ENCODE measurements at regions not wholly inside any gene's neighbourhood (a gene's known extent, or its start where the extent isn't known, plus 50 kb on each side); places are given as distances from the start of the nearest gene placed in this dataset.
"Not testable (repeated sequence)": the region's sequence is repeated elsewhere in the genome, so short reads cannot be mapped to it uniquely, and the experiment has no call there.

DNA sequence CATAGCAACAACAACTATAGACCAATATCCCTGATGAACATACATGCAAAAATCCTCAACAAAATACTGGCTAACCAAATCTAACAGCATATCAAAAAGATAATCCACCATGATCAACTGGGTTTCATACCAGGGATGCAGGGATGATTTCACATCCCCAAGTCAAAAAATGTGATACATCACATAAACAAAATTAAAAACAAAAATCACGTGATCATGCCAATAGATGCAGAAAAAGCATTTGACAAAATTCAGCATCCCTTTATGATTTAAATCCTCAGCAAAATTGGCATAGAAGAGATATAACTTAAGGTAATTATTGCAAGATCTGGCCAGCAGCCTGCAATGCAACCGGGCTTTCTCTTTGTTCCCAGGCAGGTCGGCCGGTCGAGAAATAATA lies 735.1 kb upstream of the SGO1 start:
- H3K27ac ChIP-seq (ENCODE audit: low read depth in 2 of 2, low read length in 1 of 2); H3K4me1 ChIP-seq (ENCODE audit: control insufficient read depth in 2 of 2, insufficient read depth in 2 of 2, low read length in 1 of 2); H3K9me3 ChIP-seq (ENCODE audit: control insufficient read depth in 2 of 2, insufficient read depth in 1 of 2, low read depth in 1 of 2, low read length in 1 of 2); H3K27me3 ChIP-seq (ENCODE audit: control insufficient read depth in 1 of 2, insufficient read depth in 2 of 2, low read length in 2 of 2); H3K36me3 ChIP-seq (ENCODE audit: control insufficient read depth in 2 of 2, insufficient read depth in 2 of 2, low read length in 1 of 2); H3K4me3 ChIP-seq (ENCODE audit: low read depth in 1 of 2, low read length in 2 of 2): not testable (repeated sequence)
- WGBS, 2 donors = 90 to 95% methylated on average over 5 of the region's 5 CpGs

DNA sequence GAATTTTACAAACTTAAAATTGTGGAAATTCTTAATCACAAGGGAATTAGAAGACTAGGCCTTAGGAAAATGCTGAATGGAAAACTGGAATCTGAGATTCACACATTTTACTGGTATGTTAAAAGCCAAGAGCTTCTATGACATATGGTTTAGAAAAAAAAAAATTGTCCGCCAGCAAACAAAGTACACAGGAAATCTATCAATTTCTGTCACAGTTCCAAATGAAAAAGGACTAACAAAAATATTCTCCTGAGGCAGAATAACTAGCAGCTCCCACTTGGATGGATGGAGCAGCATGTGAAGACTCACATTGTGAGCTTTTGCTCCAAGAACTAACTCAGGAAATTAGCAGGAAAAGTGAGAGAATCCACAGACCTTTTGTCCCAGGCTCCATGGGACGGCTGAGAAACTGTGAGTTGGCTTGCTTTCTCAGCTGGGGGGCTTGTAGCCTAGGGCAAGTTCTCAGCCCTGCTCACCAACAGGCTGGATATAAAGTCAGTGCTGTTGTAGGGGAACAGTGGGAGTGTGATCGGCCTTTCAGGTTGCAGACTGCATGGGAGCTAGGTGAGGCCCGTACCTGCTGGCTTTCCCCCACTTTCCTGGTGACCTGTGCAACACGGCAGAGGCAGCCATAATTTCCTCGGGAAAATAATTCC lies 731.1 kb upstream of the SGO1 start:
- Histone ChIP-seq H3K4me1 (ENCODE audit: control insufficient read depth in 2 of 2, insufficient read depth in 2 of 2, low read length in 1 of 2) (no peaks in the 10 kb centered on the region), H3K4me3 (ENCODE audit: low read depth in 1 of 2, low read length in 2 of 2) (no peak overlapping the region), H3K27ac (ENCODE audit: low read depth in 2 of 2, low read length in 1 of 2) (no peak overlapping the region), H3K36me3 (ENCODE audit: control insufficient read depth in 2 of 2, insufficient read depth in 2 of 2, low read length in 1 of 2) (no peaks in the 10 kb centered on the region), H3K9me3 (ENCODE audit: control insufficient read depth in 2 of 2, insufficient read depth in 1 of 2, low read depth in 1 of 2, low read length in 1 of 2) (peaks cover 5 to 6% of the 10 kb centered on the region in 2 donors), H3K27me3 (ENCODE audit: control insufficient read depth in 1 of 2, insufficient read depth in 2 of 2, low read length in 2 of 2) (no peaks in the 10 kb centered on the region)
- WGBS, 2 donors = 70 to 74% methylated on average over 6 of the region's 6 CpGs

DNA sequence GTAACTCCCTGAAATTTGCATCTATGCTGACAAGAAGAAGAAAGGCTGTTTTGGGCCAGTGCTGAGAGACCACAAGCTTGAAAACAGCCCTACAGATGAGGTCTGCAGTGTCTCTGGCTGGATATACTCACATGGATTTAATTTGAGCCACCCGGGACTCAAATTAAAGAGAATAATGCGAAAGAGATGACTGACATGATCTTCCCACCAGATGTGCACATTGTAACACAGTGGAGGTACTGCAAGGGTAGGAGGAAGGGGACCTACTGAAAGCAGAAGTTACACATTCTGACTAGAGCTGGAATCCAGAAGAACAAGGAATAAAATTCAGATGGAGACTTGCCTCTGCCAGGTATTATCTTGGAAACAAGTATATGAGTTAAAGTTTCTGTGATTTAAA lies 728.3 kb upstream of the SGO1 start:
- Histone ChIP-seq H3K4me3 (ENCODE audit: low read depth in 1 of 2, low read length in 2 of 2) (no peak overlapping the region), H3K4me1 (ENCODE audit: control insufficient read depth in 2 of 2, insufficient read depth in 2 of 2, low read length in 1 of 2) (no peaks in the 10 kb centered on the region), H3K9me3 (ENCODE audit: control insufficient read depth in 2 of 2, insufficient read depth in 1 of 2, low read depth in 1 of 2, low read length in 1 of 2) (peaks cover 5 to 6% of the 10 kb centered on the region in 2 donors), H3K36me3 (ENCODE audit: control insufficient read depth in 2 of 2, insufficient read depth in 2 of 2, low read length in 1 of 2) (no peaks in the 10 kb centered on the region), H3K27ac (ENCODE audit: low read depth in 2 of 2, low read length in 1 of 2) (no peak overlapping the region), H3K27me3 (ENCODE audit: control insufficient read depth in 1 of 2, insufficient read depth in 2 of 2, low read length in 2 of 2) (no peaks in the 10 kb centered on the region)
- WGBS, 2 donors = 80 to 81% methylated on average over 2 of the region's 2 CpGs

DNA sequence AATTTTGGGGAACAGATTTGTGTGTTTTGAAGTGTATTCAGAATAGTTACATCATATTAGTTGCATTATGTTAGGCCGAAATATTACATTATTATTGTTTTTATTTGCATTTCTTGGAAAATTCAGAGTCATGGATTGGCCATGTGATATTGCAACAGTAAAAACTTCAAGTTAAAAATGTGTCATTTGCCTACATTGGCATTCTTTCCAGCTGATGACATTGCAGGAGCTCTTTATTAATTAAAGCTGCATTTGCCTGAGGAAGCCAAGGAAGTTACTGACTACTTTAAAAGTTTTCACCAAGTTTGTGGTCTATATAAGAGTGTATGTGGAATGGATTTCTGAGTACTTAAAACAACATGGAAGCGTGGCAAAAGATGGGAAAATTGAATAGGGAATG lies 726.4 kb upstream of the SGO1 start:
- peaks cover 2 to 3% of the 10 kb centered on the region in 2 donors for H3K9me3 ChIP-seq (ENCODE audit: control insufficient read depth in 2 of 2, insufficient read depth in 1 of 2, low read depth in 1 of 2, low read length in 1 of 2)
- no peaks in the 10 kb centered on the region for H3K36me3 ChIP-seq (ENCODE audit: control insufficient read depth in 2 of 2, insufficient read depth in 2 of 2, low read length in 1 of 2)
- H3K27ac ChIP-seq (ENCODE audit: low read depth in 2 of 2, low read length in 1 of 2) = no peak overlapping the region
- 76 to 80% methylated on average over 2 of the region's 2 CpGs for WGBS, 2 donors
- H3K4me3 ChIP-seq (ENCODE audit: low read depth in 1 of 2, low read length in 2 of 2) = no peak overlapping the region
- no peaks in the 10 kb centered on the region for H3K27me3 ChIP-seq (ENCODE audit: control insufficient read depth in 1 of 2, insufficient read depth in 2 of 2, low read length in 2 of 2)
- no peaks in the 10 kb centered on the region for H3K4me1 ChIP-seq (ENCODE audit: control insufficient read depth in 2 of 2, insufficient read depth in 2 of 2, low read length in 1 of 2)

DNA sequence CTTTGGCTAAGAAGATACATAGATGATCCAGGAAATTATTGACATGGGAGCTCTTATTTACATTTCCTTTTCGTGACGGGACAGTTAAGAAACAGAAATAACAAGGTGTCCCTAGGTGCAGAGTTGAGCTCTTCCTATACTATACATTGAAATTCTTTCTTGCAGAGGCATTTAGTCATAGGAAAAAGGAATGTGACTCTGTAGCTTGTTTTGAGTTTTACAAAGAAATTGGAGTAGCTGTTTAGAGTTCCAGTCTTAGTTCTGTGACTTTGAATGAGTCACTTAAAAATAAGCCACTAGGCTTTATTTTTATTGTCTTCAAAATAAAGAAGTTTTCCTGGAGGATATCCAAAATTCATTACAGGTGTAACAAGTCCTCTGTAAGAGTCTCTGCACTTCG lies 723.5 kb upstream of the SGO1 start:
- Histone ChIP-seq H3K27ac (ENCODE audit: low read depth in 2 of 2, low read length in 1 of 2) (no peak overlapping the region), H3K4me1 (ENCODE audit: control insufficient read depth in 2 of 2, insufficient read depth in 2 of 2, low read length in 1 of 2) (no peaks in the 10 kb centered on the region), H3K27me3 (ENCODE audit: control insufficient read depth in 1 of 2, insufficient read depth in 2 of 2, low read length in 2 of 2) (no peaks in the 10 kb centered on the region), H3K36me3 (ENCODE audit: control insufficient read depth in 2 of 2, insufficient read depth in 2 of 2, low read length in 1 of 2) (no peaks in the 10 kb centered on the region), H3K4me3 (ENCODE audit: low read depth in 1 of 2, low read length in 2 of 2) (no peak overlapping the region), H3K9me3 (ENCODE audit: control insufficient read depth in 2 of 2, insufficient read depth in 1 of 2, low read depth in 1 of 2, low read length in 1 of 2) (no peaks in the 10 kb centered on the region)
- 54 to 57% methylated on average over 3 of the region's 3 CpGs for WGBS, 2 donors

DNA sequence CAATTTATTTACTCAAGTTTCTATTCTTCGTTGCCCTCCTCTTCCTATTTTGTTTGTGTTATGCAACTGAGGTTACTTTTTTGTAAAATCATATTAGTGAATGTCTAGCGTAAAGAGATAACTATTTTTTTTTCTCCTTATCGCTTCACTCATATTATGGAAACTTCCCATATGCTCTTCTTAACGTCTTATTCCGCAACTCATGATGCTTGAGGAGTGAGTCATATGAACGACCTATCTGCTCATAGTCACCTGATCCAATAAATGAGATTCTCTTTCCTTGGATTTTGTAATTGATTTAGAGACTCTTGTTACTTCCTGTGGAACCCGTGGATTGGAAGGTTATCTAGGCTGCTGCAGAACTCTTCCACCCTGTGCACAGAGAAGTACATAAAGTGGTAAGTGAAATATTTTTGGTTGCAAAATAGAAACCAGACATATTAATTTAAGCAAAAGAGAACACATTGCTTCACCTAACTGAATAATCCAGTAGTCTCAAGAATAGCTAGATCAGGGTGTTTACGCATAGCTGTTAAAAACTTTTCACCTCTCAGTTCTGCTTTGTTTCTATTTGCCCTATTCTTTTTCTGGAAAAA lies 719.3 kb upstream of the SGO1 start:
- 72 to 77% methylated on average over 8 of the region's 8 CpGs for whole genome bisulfite sequencing, 2 donors
- no peak overlapping the region for H3K4me3 ChIP-seq (ENCODE audit: low read depth in 1 of 2, low read length in 2 of 2)
- H3K9me3 ChIP-seq (ENCODE audit: control insufficient read depth in 2 of 2, insufficient read depth in 1 of 2, low read depth in 1 of 2, low read length in 1 of 2) = no peaks in the 10 kb centered on the region
- H3K4me1 ChIP-seq (ENCODE audit: control insufficient read depth in 2 of 2, insufficient read depth in 2 of 2, low read length in 1 of 2) = no peaks in the 10 kb centered on the region
- no peaks in the 10 kb centered on the region for H3K27me3 ChIP-seq (ENCODE audit: control insufficient read depth in 1 of 2, insufficient read depth in 2 of 2, low read length in 2 of 2)
- H3K36me3 ChIP-seq (ENCODE audit: control insufficient read depth in 2 of 2, insufficient read depth in 2 of 2, low read length in 1 of 2) = no peaks in the 10 kb centered on the region
- H3K27ac ChIP-seq (ENCODE audit: low read depth in 2 of 2, low read length in 1 of 2) = no peak overlapping the region

DNA sequence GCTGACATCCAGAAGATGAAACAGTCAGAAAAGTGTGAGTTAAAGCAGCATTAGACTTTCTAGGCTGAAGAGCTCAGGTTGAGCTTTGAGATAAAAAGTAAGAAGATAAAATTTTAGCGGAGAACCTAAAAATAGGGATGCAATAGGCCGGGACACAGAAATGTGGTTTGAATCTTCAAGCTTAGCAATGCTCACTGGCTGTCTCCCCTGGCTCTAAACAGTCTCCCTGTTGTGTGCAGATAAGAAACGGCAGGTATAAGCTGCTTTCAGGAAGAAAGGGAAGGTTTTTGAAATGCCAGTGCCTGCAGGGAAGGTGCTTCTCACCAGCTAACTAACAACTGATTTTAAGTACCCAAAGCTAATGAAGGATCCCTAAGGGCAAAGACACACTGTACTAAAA lies 718.7 kb upstream of the SGO1 start:
- Histone ChIP-seq H3K27me3 (ENCODE audit: control insufficient read depth in 1 of 2, insufficient read depth in 2 of 2, low read length in 2 of 2) (no peaks in the 10 kb centered on the region), H3K4me3 (ENCODE audit: low read depth in 1 of 2, low read length in 2 of 2) (no peak overlapping the region), H3K4me1 (ENCODE audit: control insufficient read depth in 2 of 2, insufficient read depth in 2 of 2, low read length in 1 of 2) (no peaks in the 10 kb centered on the region), H3K36me3 (ENCODE audit: control insufficient read depth in 2 of 2, insufficient read depth in 2 of 2, low read length in 1 of 2) (no peaks in the 10 kb centered on the region), H3K27ac (ENCODE audit: low read depth in 2 of 2, low read length in 1 of 2) (no peak overlapping the region), H3K9me3 (ENCODE audit: control insufficient read depth in 2 of 2, insufficient read depth in 1 of 2, low read depth in 1 of 2, low read length in 1 of 2) (no peaks in the 10 kb centered on the region)
- WGBS, 2 donors = 53% methylated on average over 3 of the region's 3 CpGs

DNA sequence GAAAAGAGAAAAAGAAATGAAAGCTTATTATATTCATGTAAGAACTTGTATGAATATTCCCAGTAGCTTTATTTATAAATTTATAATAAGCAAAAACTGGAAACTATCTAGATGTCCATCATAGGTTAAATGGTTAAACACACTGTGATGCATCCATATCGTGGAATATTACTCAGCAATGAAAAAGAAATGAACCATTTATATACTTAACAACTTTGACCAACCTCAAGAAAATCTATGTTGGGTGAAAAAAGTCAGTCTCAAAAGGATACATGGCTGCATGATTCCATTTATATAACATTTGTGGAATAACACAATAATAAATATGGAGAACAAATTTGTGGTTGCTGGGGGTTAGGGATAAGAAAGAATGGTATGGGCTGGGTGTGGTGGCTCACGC lies 713.0 kb upstream of the SGO1 start:
- no peaks in the 10 kb centered on the region for H3K9me3 ChIP-seq (ENCODE audit: control insufficient read depth in 2 of 2, insufficient read depth in 1 of 2, low read depth in 1 of 2, low read length in 1 of 2)
- H3K36me3 ChIP-seq (ENCODE audit: control insufficient read depth in 2 of 2, insufficient read depth in 2 of 2, low read length in 1 of 2) = no peaks in the 10 kb centered on the region
- 76 to 84% methylated on average over 2 of the region's 2 CpGs for WGBS, 2 donors
- no peak overlapping the region for H3K27ac ChIP-seq (ENCODE audit: low read depth in 2 of 2, low read length in 1 of 2)
- H3K4me3 ChIP-seq (ENCODE audit: low read depth in 1 of 2, low read length in 2 of 2) = no peak overlapping the region
- no peaks in the 10 kb centered on the region for H3K27me3 ChIP-seq (ENCODE audit: control insufficient read depth in 1 of 2, insufficient read depth in 2 of 2, low read length in 2 of 2)
- no peaks in the 10 kb centered on the region for H3K4me1 ChIP-seq (ENCODE audit: control insufficient read depth in 2 of 2, insufficient read depth in 2 of 2, low read length in 1 of 2)

DNA sequence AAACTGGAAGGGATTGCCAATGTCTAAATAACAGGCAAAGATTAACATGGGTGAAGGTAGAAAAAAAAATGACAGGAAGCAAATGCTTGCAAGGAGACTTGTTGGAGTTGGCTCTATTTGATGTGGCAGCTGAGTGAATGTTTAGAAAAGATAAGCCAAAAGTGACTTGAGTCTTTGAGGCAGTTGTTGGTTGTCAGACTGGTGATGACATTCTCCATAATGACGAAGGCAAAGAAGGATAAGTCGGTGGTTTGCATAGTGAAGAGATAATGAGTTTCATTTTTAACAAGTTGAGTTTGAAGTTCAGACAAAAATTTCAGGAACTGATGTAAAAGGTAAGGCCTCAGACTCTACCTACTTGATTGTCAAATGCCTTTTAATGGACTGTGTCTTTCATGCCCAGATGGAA lies 704.1 kb upstream of the SGO1 start:
- 28 to 49% methylated on average over 2 of the region's 2 CpGs for WGBS, 2 donors
- Histone ChIP-seq H3K27me3 (ENCODE audit: control insufficient read depth in 1 of 2, insufficient read depth in 2 of 2, low read length in 2 of 2) (no peaks in the 10 kb centered on the region), H3K4me3 (ENCODE audit: low read depth in 1 of 2, low read length in 2 of 2) (no peak overlapping the region)

DNA sequence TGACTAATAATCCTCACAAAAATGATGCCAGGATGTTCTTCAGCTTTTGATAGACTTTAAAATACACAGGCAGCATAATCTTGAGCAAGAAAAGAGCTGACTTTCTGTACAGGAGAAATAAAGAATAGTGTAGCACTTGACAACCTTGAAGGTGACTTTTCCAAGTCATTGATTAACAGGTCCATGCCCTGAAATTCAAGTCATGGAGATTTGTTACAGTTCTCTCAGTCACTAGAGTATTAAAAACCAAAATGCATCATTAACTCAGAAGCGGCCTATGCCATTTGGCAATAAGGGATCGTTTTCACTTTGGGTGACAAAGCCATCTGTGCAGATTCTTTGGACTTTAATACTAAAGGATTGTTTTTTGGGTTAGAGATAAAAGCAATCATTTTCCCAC lies 692.7 kb upstream of the SGO1 start:
- Histone ChIP-seq H3K27me3 (ENCODE audit: control insufficient read depth in 1 of 2, insufficient read depth in 2 of 2, low read length in 2 of 2) (no peaks in the 10 kb centered on the region), H3K27ac (ENCODE audit: low read depth in 2 of 2, low read length in 1 of 2) (no peak overlapping the region), H3K36me3 (ENCODE audit: control insufficient read depth in 2 of 2, insufficient read depth in 2 of 2, low read length in 1 of 2) (no peaks in the 10 kb centered on the region), H3K4me3 (ENCODE audit: low read depth in 1 of 2, low read length in 2 of 2) (no peak overlapping the region), H3K4me1 (ENCODE audit: control insufficient read depth in 2 of 2, insufficient read depth in 2 of 2, low read length in 1 of 2) (no peaks in the 10 kb centered on the region), H3K9me3 (ENCODE audit: control insufficient read depth in 2 of 2, insufficient read depth in 1 of 2, low read depth in 1 of 2, low read length in 1 of 2) (peaks cover 0 to 4% of the 10 kb centered on the region in 2 donors)
- WGBS, 2 donors = 81 to 84% methylated on average over 2 of the region's 2 CpGs

More for the DNA sequence above, 704.1 kb upstream of the SGO1 start:
- no peaks in the 10 kb centered on the region for H3K36me3 ChIP-seq (ENCODE audit: control insufficient read depth in 2 of 2, insufficient read depth in 2 of 2, low read length in 1 of 2)
- H3K4me1 ChIP-seq (ENCODE audit: control insufficient read depth in 2 of 2, insufficient read depth in 2 of 2, low read length in 1 of 2) = no peaks in the 10 kb centered on the region
- H3K9me3 ChIP-seq (ENCODE audit: control insufficient read depth in 2 of 2, insufficient read depth in 1 of 2, low read depth in 1 of 2, low read length in 1 of 2) = no peaks in the 10 kb centered on the region
- no peak overlapping the region for H3K27ac ChIP-seq (ENCODE audit: low read depth in 2 of 2, low read length in 1 of 2)
